ENCODE measurements at regions not wholly inside any gene's neighbourhood (a gene's known extent, or its start where the extent isn't known, plus 50 kb on each side); places are given as distances from the start of the nearest gene placed in this dataset.
"Not testable (repeated sequence)": the region's sequence is repeated elsewhere in the genome, so short reads cannot be mapped to it uniquely, and the experiment has no call there.

- no peaks in the 10 kb centered on the region for H3K36me3 Mint-ChIP-seq (ENCODE audit: low read depth)
- H3K4me1 Mint-ChIP-seq (ENCODE audit: low read depth) = no peaks in the 10 kb centered on the region
- H3K9me3 Mint-ChIP-seq = no peaks in the 10 kb centered on the region
- no peak overlapping the region for H3K4me3 Mint-ChIP-seq
- no peak for DNase-seq (ENCODE audit: low spot score)
- H3K27ac Mint-ChIP-seq = no peak overlapping the region
- no peaks in the 10 kb centered on the region for H3K27me3 Mint-ChIP-seq (ENCODE audit: insufficient read depth)
- intact Hi-C loops (cut with micrococcal nuclease) = no loop called here
Observed at GRCh38 chr1:30466026-30466425, 257.4 kb downstream of the MATN1 start.

DNA sequence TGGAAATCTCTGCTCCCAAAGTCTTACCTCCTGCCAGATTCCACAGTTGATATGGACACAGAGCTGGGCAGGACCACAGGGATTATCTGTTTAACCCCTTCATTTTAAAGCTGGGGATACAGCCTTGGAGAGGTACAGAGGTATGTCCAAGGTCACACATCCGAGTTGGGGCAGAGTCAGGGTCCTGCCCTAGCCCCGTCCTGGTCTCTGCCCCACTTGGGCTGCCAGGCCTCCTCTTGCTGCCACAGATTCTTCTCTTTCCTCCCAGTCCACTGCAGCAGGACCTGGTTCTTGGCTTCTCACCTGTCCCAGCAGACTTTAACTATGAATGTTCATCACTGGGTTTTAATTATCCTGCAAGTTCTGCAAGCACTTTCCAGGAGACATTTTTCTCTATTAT is 258.3 kb downstream of the MATN1 start:
- intact Hi-C loops (cut with micrococcal nuclease) = no loop called here
- DNase-seq (ENCODE audit: low spot score) = no peak
- Mint-ChIP-seq H3K27me3 (ENCODE audit: insufficient read depth) (no peaks in the 10 kb centered on the region), H3K27ac (no peak overlapping the region), H3K4me3 (no peak overlapping the region), H3K36me3 (ENCODE audit: low read depth) (no peaks in the 10 kb centered on the region), H3K4me1 (ENCODE audit: low read depth) (no peaks in the 10 kb centered on the region), H3K9me3 (no peaks in the 10 kb centered on the region)

- DNase-seq (ENCODE audit: low spot score) = no peak
- no peak overlapping the region for H3K27ac Mint-ChIP-seq
- H3K27me3 Mint-ChIP-seq (ENCODE audit: insufficient read depth) = no peaks in the 10 kb centered on the region
- no peak overlapping the region for H3K4me3 Mint-ChIP-seq
- no peaks in the 10 kb centered on the region for H3K36me3 Mint-ChIP-seq (ENCODE audit: low read depth)
- no peaks in the 10 kb centered on the region for H3K9me3 Mint-ChIP-seq
- no peaks in the 10 kb centered on the region for H3K4me1 Mint-ChIP-seq (ENCODE audit: low read depth)
- intact Hi-C loops (cut with micrococcal nuclease) = no loop called here
Observed at GRCh38 chr1:30464187-30464617, 259.2 kb downstream of the MATN1 start.

DNA sequence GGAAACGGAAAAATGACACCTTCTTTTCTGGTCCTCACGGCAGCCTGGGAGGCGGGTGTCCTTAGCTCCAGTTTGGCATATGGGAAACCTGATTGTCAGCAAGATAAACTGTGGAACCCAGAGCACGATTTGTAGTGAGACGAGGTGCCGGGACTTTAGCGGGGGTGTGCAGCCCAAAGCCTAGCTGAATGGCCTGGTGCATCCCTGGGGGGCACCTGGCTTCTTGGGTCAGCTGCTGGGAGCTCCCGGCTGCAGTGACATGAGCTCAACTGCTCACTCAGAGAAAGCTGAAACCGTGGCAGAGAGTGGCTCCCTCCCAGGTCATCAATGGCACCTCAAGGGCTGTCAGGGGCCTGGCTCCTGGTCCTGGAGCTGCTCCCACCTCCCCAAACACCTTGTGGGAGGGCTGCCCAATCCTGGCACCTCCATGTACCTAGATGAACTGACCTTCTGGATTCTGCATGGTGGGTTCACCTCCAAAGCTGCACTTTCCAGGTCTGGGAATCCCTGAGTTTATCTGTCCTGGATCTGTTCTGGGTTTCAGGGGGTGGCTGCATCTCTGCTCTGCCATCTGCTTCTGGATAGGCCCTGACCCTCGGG is 260.5 kb downstream of the MATN1 start:
- Mint-ChIP-seq H3K4me3 (no peak overlapping the region), H3K36me3 (ENCODE audit: low read depth) (no peaks in the 10 kb centered on the region), H3K9me3 (no peaks in the 10 kb centered on the region), H3K27me3 (ENCODE audit: insufficient read depth) (no peaks in the 10 kb centered on the region), H3K27ac (no peak overlapping the region), H3K4me1 (ENCODE audit: low read depth) (no peaks in the 10 kb centered on the region)
- intact Hi-C loops (cut with micrococcal nuclease) = no loop called here
- DNase-seq (ENCODE audit: low spot score) = no peak

- Mint-ChIP-seq H3K4me3 (no peak overlapping the region), H3K27ac (no peak overlapping the region)
- intact Hi-C loops (cut with micrococcal nuclease) = no loop called here
Observed at GRCh38 chr1:30462166-30462565, 261.2 kb downstream of the MATN1 start.

DNA sequence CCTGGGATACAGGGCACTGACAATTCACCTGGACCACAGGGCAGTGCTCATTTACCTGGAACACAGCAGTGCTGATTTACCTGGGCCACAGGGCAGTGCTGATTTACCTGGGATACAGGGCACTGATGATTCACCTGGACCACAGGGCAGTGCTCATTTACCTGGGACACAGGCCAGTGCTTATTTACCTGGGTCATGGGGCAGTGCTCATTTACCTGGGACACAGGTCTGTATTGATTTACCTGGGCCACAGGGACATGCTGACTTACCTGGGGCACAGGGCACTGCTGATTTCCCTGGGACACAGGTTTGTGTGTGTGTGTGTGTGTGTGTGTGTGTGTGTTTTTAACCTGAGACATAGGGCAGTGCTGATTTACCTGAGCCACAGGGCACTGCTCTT is 261.7 kb downstream of the MATN1 start:
- no peak overlapping the region for H3K27ac Mint-ChIP-seq
- no peak overlapping the region for H3K4me3 Mint-ChIP-seq
- no peak for DNase-seq (ENCODE audit: low spot score)
- H3K9me3 Mint-ChIP-seq = no peaks in the 10 kb centered on the region
- no peaks in the 10 kb centered on the region for H3K4me1 Mint-ChIP-seq (ENCODE audit: low read depth)
- H3K27me3 Mint-ChIP-seq (ENCODE audit: insufficient read depth) = no peaks in the 10 kb centered on the region
- H3K36me3 Mint-ChIP-seq (ENCODE audit: low read depth) = no peaks in the 10 kb centered on the region
- intact Hi-C loops (cut with micrococcal nuclease) = no loop called here

More at GRCh38 chr1:30462166-30462565, 261.2 kb downstream of the MATN1 start:
- Mint-ChIP-seq H3K9me3 (no peaks in the 10 kb centered on the region), H3K27me3 (ENCODE audit: insufficient read depth) (no peaks in the 10 kb centered on the region), H3K4me1 (ENCODE audit: low read depth) (no peaks in the 10 kb centered on the region), H3K36me3 (ENCODE audit: low read depth) (no peaks in the 10 kb centered on the region)
- no peak for DNase-seq (ENCODE audit: low spot score)

- intact Hi-C loops (cut with micrococcal nuclease) = no loop called here
- no peaks in the 10 kb centered on the region for H3K4me1 Mint-ChIP-seq (ENCODE audit: low read depth)
- H3K36me3 Mint-ChIP-seq (ENCODE audit: low read depth) = no peaks in the 10 kb centered on the region
- no peaks in the 10 kb centered on the region for H3K9me3 Mint-ChIP-seq
- H3K27me3 Mint-ChIP-seq (ENCODE audit: insufficient read depth) = peaks cover 2% of the 10 kb centered on the region
- DNase-seq (ENCODE audit: low spot score) = no peak
- no peak overlapping the region for H3K4me3 Mint-ChIP-seq
- no peak overlapping the region for H3K27ac Mint-ChIP-seq
Observed at GRCh38 chr1:30460661-30461060, 262.7 kb downstream of the MATN1 start.

DNA sequence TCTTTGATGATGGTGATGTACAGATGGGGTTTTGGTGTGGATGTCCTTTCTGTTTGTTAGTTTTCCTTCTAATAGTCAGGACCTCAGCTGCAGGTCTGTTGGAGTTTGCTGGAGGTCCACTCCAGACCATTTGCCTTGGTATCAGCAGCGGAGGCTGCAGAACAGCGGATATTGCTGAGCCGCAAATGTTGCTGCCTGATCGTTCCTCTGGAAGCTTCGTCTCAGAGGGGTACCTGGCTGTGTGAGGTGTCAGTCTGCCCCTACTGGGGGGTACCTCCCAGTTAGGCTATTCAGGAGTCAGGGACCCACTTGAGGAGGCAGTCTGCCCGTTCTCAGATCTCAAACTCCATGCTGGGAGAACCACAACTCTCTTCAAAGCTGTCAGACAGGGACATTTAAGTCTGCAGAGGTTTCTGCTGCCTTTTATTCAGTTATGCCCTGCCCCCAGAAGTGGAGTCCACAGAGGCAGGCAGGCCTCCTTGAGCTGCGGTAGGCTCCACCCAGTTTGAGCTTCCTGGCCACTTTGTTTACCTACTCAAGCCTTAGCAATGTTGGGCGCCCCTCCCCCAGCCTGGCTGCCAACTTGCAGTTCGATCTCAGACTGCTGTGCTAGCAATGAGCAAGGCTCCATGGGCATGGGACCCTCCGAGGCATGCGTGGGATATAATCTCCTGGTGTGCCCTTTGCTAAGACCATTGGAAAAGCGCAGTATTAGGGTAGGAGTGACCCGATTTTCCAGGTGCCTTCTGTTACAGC is 264.5 kb downstream of the MATN1 start:
- H3K9me3 Mint-ChIP-seq; intact Hi-C loops (cut with micrococcal nuclease): not testable (repeated sequence)

DNA sequence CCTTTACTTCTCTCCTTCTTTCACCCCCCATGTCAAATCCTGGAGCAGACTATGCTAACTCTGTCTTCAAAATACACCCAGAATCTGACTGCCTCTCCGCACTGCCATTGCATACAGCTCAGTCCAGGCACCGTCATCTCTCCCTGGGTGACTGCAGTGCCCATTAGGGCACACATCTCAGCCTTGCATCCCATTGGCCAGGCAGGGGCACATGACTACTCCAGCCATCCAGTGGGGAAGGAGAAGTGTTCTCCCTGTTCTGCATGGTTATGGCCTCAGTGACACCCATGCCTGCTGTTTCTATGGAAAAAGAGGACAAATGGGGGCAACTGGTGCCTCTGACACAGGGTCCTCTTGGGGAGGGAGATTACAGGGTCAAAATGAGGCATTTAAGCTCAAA is 270.5 kb downstream of the MATN1 start:
- Mint-ChIP-seq H3K36me3 (ENCODE audit: low read depth) (no peaks in the 10 kb centered on the region), H3K9me3 (peaks cover 5% of the 10 kb centered on the region), H3K27me3 (ENCODE audit: insufficient read depth) (peaks cover 2% of the 10 kb centered on the region), H3K27ac (no peak overlapping the region), H3K4me1 (ENCODE audit: low read depth) (no peaks in the 10 kb centered on the region), H3K4me3 (no peak overlapping the region)
- no peak for DNase-seq (ENCODE audit: low spot score)
- intact Hi-C loops (cut with micrococcal nuclease) = no loop called here

More for the DNA sequence above, 264.5 kb downstream of the MATN1 start:
- H3K27ac Mint-ChIP-seq; H3K27me3 Mint-ChIP-seq (ENCODE audit: insufficient read depth); H3K4me3 Mint-ChIP-seq; H3K4me1 Mint-ChIP-seq (ENCODE audit: low read depth); DNase-seq (ENCODE audit: low spot score); H3K36me3 Mint-ChIP-seq (ENCODE audit: low read depth): not testable (repeated sequence)

DNA sequence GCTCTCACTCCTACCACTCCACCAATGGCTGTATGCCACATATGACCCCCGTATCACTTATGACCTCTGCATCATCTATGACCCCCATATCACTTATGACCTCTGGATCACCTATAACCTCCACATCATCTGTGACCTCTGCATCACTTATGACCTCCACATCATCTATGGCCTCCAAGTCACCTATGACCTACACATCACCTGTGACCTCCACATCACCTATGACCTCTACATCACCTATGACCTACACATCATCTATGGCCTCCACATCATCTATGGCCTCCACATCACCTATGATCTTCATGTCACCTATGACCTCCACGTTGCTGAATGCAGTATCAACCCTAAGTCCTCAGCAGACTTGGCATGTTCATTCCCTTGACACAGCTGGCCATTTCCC is 271.2 kb downstream of the MATN1 start:
- H3K27me3 Mint-ChIP-seq (ENCODE audit: insufficient read depth) = peaks cover 2% of the 10 kb centered on the region
- no peaks in the 10 kb centered on the region for H3K4me1 Mint-ChIP-seq (ENCODE audit: low read depth)
- peaks cover 5% of the 10 kb centered on the region for H3K9me3 Mint-ChIP-seq
- H3K27ac Mint-ChIP-seq = no peak overlapping the region
- H3K4me3 Mint-ChIP-seq = no peak overlapping the region
- no peaks in the 10 kb centered on the region for H3K36me3 Mint-ChIP-seq (ENCODE audit: low read depth)
- intact Hi-C loops (cut with micrococcal nuclease) = no loop called here
- DNase-seq (ENCODE audit: low spot score) = no peak

DNA sequence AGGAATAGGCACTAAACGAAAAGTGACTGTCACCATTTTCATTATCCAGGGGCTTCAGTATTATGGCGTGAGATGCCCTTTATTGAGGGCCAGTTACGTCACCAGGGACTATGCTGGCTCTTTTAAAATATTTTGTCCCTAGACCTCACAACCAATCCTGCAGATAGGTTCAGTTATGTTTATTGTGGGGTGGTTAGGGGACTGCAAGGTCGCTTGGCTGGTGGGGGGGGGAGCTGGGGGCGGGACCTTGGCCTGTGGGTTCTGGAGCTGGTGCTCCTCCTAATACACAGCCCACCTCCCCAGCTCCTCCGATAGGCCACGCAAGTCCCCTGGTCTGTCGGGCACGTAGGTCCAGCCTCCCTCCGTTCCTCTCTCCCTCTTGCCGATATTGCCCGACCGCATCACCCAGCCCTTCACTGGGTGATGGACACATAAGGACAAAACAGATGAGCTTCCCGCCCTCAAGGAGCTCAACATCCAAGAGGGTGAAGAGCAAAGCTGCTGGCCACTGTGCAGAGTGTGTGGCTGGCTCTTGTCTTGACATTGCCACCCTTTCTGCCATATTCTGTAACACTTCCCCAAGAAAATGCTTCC is 271.8 kb downstream of the MATN1 start:
- DNase-seq (ENCODE audit: low spot score) = no peak
- Mint-ChIP-seq H3K4me3 (no peak overlapping the region), H3K4me1 (ENCODE audit: low read depth) (no peaks in the 10 kb centered on the region), H3K36me3 (ENCODE audit: low read depth) (no peaks in the 10 kb centered on the region), H3K27ac (no peak overlapping the region), H3K27me3 (ENCODE audit: insufficient read depth) (peaks cover 2% of the 10 kb centered on the region), H3K9me3 (peaks cover 5% of the 10 kb centered on the region)
- intact Hi-C loops (cut with micrococcal nuclease) = no loop called here

GRCh38 chr1:30450818-30451233 is 272.6 kb downstream of the MATN1 start:
- Mint-ChIP-seq H3K4me1 (ENCODE audit: low read depth) (no peaks in the 10 kb centered on the region), H3K27ac (no peak overlapping the region), H3K4me3 (no peak overlapping the region), H3K9me3 (peaks cover 5% of the 10 kb centered on the region), H3K36me3 (ENCODE audit: low read depth) (no peaks in the 10 kb centered on the region), H3K27me3 (ENCODE audit: insufficient read depth) (no peaks in the 10 kb centered on the region)
- intact Hi-C loops (cut with micrococcal nuclease) = no loop called here
- no peak for DNase-seq (ENCODE audit: low spot score)

DNA sequence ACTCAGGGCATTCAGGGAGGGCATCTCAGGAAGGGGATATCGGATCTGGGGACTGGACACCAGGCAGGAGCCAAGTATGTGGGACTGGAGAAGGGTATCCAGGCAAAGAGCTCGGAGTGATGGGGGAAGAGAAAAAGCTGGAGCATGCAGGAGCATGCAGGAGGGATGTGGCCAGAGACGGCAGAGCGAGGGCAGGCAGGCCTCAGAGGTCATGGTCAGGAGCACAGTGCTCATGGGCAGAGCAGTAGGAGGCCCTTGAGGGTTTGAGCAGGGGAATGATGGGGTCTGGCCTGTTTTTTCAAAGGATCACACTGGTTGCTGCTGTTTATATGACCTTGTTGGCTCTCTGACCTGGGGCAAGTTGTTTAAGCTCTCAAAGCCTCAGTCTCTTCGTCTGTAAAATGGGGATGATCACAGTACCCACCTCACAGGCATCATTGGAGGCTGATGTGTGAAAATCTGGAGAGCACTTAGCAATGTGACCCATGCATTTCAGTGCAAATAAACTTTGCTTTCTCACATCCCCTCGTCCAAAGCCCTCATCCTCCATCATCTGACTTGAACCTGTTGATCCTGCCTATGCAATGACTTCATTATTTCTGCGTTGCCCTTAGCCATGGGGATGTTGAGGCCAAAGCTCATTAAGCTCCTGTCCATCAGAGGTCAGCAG is 273.1 kb downstream of the MATN1 start:
- Mint-ChIP-seq H3K36me3 (ENCODE audit: low read depth) (no peaks in the 10 kb centered on the region), H3K9me3 (peaks cover 5% of the 10 kb centered on the region), H3K27me3 (ENCODE audit: insufficient read depth) (no peaks in the 10 kb centered on the region), H3K27ac (no peak overlapping the region), H3K4me3 (no peak overlapping the region), H3K4me1 (ENCODE audit: low read depth) (no peaks in the 10 kb centered on the region)
- intact Hi-C loops (cut with micrococcal nuclease) = no loop called here
- DNase-seq (ENCODE audit: low spot score) = no peak

Measured in activated T-helper 1 cell treated with anti-CD3 and anti-CD28 coated beads, Interleukin-12 subunit alpha, Interleukin-12 subunit beta, Interleukin-2, Interleukin-4 antibody, amounts not matched to agents 30 ng/mL and 10 ng/mL and 1 ng/mL, durations not matched to agents 14 hours and 24 hours and 36 hours (primary cell).